OCI-LY1 (cell line): ENCODE measurements at regions not wholly inside any gene's neighbourhood (a gene's known extent, or its start where the extent isn't known, plus 50 kb on each side); places are given as distances from the start of the nearest gene placed in this dataset.
"Not testable (repeated sequence)": the region's sequence is repeated elsewhere in the genome, so short reads cannot be mapped to it uniquely, and the experiment has no call there.

Source experiments
- H2AFZ ChIP-seq: fragments of 200-600 bp; sonication (generic), shearing (Covaris generic); 2 replicates; pipeline ENCODE4 v1.6.0; 2014; ENCODE audit warnings: antibody characterized with exemption, mild to moderate bottlenecking, low read length
- H3F3A ChIP-seq: fragments of 200-600 bp; sonication (generic), shearing (Covaris generic); 2 replicates; pipeline ENCODE4 v1.6.0; 2014; ENCODE audit warnings: mild to moderate bottlenecking, antibody characterized with exemption, low read length, moderate library complexity; ENCODE audit not compliant: insufficient read depth
- H3K27ac ChIP-seq: fragments of 200-600 bp; sonication (generic); 2 replicates; pipeline ENCODE4 v1.5.1; 2014; ENCODE audit warnings: low read length, mixed run types, mild to moderate bottlenecking, low read depth; ENCODE audit not compliant: poor library complexity, severe bottlenecking
- H3K27me3 ChIP-seq: fragments of 200-600 bp; sonication (generic); 2 replicates; pipeline ENCODE4 v1.6.0; 2014; ENCODE audit warnings: antibody characterized with exemption, mild to moderate bottlenecking, low read length, moderate library complexity; ENCODE audit not compliant: insufficient read depth
- H3K36me3 ChIP-seq: fragments of 200-600 bp; sonication (generic); 2 replicates; pipeline ENCODE4 v1.6.1; 2014; ENCODE audit warnings: mild to moderate bottlenecking, antibody characterized with exemption, low read length, moderate library complexity, mixed read lengths; ENCODE audit not compliant: insufficient read depth
- H3K4me1 ChIP-seq: fragments of 200-600 bp; sonication (generic); 2 replicates; pipeline ENCODE4 v1.5.1; 2014; ENCODE audit warnings: mild to moderate bottlenecking, low read length, moderate library complexity; ENCODE audit not compliant: insufficient read depth, severe bottlenecking
- H3K4me2 ChIP-seq: fragments of 200-600 bp; sonication (generic), shearing (Covaris generic); 2 replicates; pipeline ENCODE4 v1.6.1; 2014; ENCODE audit warnings: low read length
- H3K4me3 ChIP-seq: fragments of 200-600 bp; sonication (generic); 2 replicates; pipeline ENCODE4 v1.5.1; 2014; ENCODE audit warnings: low read length, low read depth, mild to moderate bottlenecking, mixed read lengths; ENCODE audit not compliant: poor library complexity, severe bottlenecking
- H3K79me2 ChIP-seq: fragments of 200-600 bp; shearing (Covaris generic); 2 replicates; pipeline ENCODE4 v1.6.1; 2016; ENCODE audit warnings: mixed run types, low read length, mixed read lengths; ENCODE audit not compliant: insufficient read depth
- H3K9ac ChIP-seq: fragments of 200-600 bp; sonication (generic), shearing (Covaris generic); 2 replicates; pipeline ENCODE4 v1.6.1; 2014; ENCODE audit warnings: mild to moderate bottlenecking, low read length, mixed read lengths
- H3K9me2 ChIP-seq: fragments of 200-600 bp; sonication (generic), shearing (Covaris generic); 2 replicates; pipeline ENCODE4 v1.6.1; 2014; ENCODE audit warnings: low read depth, mild to moderate bottlenecking, low read length, mixed read lengths
- H3K9me3 ChIP-seq: fragments of 200-600 bp; shearing (Covaris generic); 2 replicates; pipeline ENCODE4 v1.6.1; 2014; ENCODE audit warnings: low read length, mixed read lengths
- H4K20me1 ChIP-seq: fragments of 200-600 bp; sonication (generic), shearing (Covaris generic); 2 replicates; pipeline ENCODE4 v1.6.0; 2016; ENCODE audit warnings: mild to moderate bottlenecking, low read length; ENCODE audit not compliant: insufficient read depth
- EZH2 ChIP-seq: fragments of 200-600 bp; sonication (generic), shearing (Covaris generic); IDR thresholded peaks from 2 replicates; pipeline ENCODE4 v1.8.0; 2017; ENCODE audit warnings: borderline replicate concordance, mixed run types, mild to moderate bottlenecking, antibody characterized with exemption, low read length, moderate library complexity, mixed read lengths
- TF ChIP-seq, protein P1 (sequence below): fragments of 200-600 bp; sonication (generic), shearing (Covaris generic); IDR thresholded peaks from 2 replicates; pipeline ENCODE4 v1.5.1; 2017; ENCODE audit warnings: mild to moderate bottlenecking, antibody characterized with exemption, low read length, moderate library complexity, mixed read lengths

DNA sequence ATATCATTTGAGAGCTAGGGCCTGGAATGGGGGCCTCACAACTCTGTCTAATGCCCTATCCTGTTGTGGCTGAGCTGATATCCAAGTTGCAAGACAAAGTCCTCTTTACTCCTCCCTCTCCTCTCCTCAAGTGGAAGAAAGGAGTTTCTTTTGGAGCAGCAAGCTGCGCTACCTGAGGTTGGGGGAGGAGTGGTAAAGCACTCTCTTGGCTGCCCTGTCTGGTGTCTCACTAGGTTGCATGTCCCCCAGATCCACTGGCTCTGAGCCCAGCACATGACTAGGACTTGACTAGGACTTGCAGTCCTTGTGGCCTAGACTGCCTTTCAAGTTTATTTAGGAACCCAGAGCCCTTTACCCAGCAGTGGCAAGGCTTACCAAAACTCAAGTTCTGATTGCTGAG lies 141.1 kb upstream of the SETMAR start:
- no peak overlapping the region for H3K4me2 ChIP-seq
- H3K27me3 ChIP-seq: no peaks in the 10 kb centered on the region
- H3K27ac ChIP-seq: no peak overlapping the region
- no peak overlapping the region for H3K4me3 ChIP-seq
- H3K36me3 ChIP-seq: no peaks in the 10 kb centered on the region
- no peaks in the 10 kb centered on the region for H3K79me2 ChIP-seq
- H3K4me1 ChIP-seq: no peaks in the 10 kb centered on the region
- no peaks in the 10 kb centered on the region for H4K20me1 ChIP-seq
- H3K9me3 ChIP-seq: no peaks in the 10 kb centered on the region
- H3F3A ChIP-seq: no peaks in the 10 kb centered on the region
- TF ChIP-seq, protein P1, sequence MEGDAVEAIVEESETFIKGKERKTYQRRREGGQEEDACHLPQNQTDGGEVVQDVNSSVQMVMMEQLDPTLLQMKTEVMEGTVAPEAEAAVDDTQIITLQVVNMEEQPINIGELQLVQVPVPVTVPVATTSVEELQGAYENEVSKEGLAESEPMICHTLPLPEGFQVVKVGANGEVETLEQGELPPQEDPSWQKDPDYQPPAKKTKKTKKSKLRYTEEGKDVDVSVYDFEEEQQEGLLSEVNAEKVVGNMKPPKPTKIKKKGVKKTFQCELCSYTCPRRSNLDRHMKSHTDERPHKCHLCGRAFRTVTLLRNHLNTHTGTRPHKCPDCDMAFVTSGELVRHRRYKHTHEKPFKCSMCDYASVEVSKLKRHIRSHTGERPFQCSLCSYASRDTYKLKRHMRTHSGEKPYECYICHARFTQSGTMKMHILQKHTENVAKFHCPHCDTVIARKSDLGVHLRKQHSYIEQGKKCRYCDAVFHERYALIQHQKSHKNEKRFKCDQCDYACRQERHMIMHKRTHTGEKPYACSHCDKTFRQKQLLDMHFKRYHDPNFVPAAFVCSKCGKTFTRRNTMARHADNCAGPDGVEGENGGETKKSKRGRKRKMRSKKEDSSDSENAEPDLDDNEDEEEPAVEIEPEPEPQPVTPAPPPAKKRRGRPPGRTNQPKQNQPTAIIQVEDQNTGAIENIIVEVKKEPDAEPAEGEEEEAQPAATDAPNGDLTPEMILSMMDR: no peak
- no peak for TF ChIP-seq EZH2
- no peak overlapping the region for H3K9ac ChIP-seq
- H2AFZ ChIP-seq: no peak overlapping the region
- H3K9me2 ChIP-seq: no peaks in the 10 kb centered on the region

DNA sequence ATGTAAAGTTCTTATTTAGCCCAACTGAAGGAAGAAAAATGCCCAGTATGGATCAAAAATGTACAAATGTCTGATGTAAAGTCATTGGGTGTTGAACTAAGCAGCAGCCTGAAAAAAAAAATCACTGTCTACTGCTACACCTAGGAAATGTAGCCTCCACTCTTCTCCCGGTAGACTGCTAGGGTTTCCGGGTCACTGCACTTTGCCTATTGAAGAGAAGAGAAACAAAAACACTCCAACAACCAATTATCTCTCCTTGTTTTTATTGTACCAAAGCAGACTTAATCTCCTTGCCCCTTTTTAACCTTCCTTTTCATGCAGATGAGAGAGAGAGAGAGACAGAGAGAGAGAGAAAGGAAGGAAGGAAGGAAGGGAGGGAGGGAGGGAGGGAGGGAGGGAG lies 140.2 kb upstream of the SETMAR start:
- Histone ChIP-seq H3K36me3 (no peaks in the 10 kb centered on the region), H3K9me3 (no peaks in the 10 kb centered on the region), H3K4me1 (no peaks in the 10 kb centered on the region), H4K20me1 (no peaks in the 10 kb centered on the region), H3K9me2 (no peaks in the 10 kb centered on the region), H3K9ac (no peak overlapping the region), H3K27me3 (no peaks in the 10 kb centered on the region), H3K4me2 (no peak overlapping the region), H3K27ac (no peak overlapping the region), H2AFZ (no peak overlapping the region), H3K4me3 (no peak overlapping the region), H3F3A (no peaks in the 10 kb centered on the region), H3K79me2 (no peaks in the 10 kb centered on the region)
- TF ChIP-seq, protein P1: no peak
- no peak for TF ChIP-seq EZH2

DNA sequence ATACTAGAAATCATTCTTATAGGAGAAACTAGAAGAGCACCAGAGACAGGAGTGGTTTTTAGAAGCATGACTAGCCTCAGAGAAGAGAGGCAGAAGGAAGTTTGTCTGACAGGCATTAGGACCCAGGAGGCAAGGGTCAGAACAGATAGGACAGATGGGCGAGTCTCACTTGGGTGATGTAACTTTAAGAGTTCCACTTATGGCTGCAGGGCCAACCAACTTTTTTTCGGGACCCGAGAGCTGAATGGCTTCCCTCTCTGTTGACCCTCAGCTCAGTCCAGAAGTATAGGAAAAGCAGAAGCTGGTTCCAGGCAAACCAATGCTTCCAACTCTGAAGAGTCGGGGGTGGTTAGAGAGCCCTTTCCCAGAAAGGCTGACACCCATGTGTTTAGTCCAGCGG lies 136.6 kb upstream of the SETMAR start:
- Histone ChIP-seq H3K4me3 (no peak overlapping the region), H3F3A (no peaks in the 10 kb centered on the region), H3K9me2 (no peaks in the 10 kb centered on the region), H3K79me2 (no peaks in the 10 kb centered on the region), H3K27ac (no peak overlapping the region), H3K27me3 (no peaks in the 10 kb centered on the region), H3K4me1 (no peaks in the 10 kb centered on the region), H3K9me3 (no peaks in the 10 kb centered on the region), H3K36me3 (no peaks in the 10 kb centered on the region), H2AFZ (no peak overlapping the region), H3K4me2 (no peak overlapping the region), H4K20me1 (no peaks in the 10 kb centered on the region), H3K9ac (no peak overlapping the region)
- TF ChIP-seq, protein P1: no peak
- no peak for TF ChIP-seq EZH2

DNA sequence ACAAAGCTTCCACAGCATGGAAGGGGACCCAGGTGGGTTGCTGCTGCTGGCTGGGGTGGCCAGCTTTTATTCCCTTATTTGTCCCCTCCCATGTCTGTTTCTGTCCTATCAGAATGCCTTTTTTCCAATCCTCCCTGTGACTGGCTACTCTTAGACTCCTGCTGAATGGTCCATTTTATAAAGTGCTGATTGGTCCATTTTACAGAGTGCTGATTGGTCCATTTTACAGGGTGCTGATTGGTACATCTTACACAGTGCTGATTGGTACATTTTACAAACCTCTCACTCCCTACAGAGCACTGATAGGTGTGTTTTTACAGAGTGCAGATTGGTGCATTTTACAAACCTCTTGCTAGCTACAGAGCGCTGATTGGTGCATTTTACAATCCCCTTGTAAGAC lies 135.9 kb upstream of the SETMAR start:
- H3K9me3 ChIP-seq, H3K79me2 ChIP-seq, H3K9me2 ChIP-seq, H3K36me3 ChIP-seq, H3K27me3 ChIP-seq, H3K27ac ChIP-seq, H3K4me1 ChIP-seq, H3K4me3 ChIP-seq, H4K20me1 ChIP-seq, H2AFZ ChIP-seq, H3F3A ChIP-seq, H3K4me2 ChIP-seq, H3K9ac ChIP-seq: not testable (repeated sequence)
